ENCODE measurements at regions not wholly inside any gene's neighbourhood (a gene's known extent, or its start where the extent isn't known, plus 50 kb on each side); places are given as distances from the start of the nearest gene placed in this dataset.

GRCh38 chr2:468648-469336 is 180.9 kb upstream of the ALKAL2 start:
- Histone ChIP-seq H3K9me3 (no peaks in the 10 kb centered on the region), H3K27ac (no peak overlapping the region), H3K4me1 (no peaks in the 10 kb centered on the region), H3K27me3 (ENCODE audit: insufficient read depth in 3 of 3, low read length in 2 of 3) (peaks cover 0 to 36% (median 8%) of the 10 kb centered on the region in 3 donors), H3K4me3 (no peak overlapping the region), H3K36me3 (ENCODE audit: insufficient read depth in 1 of 2, low read depth in 1 of 2) (no peaks in the 10 kb centered on the region)
- no peak for ATAC-seq
- TF ChIP-seq, protein P1, sequence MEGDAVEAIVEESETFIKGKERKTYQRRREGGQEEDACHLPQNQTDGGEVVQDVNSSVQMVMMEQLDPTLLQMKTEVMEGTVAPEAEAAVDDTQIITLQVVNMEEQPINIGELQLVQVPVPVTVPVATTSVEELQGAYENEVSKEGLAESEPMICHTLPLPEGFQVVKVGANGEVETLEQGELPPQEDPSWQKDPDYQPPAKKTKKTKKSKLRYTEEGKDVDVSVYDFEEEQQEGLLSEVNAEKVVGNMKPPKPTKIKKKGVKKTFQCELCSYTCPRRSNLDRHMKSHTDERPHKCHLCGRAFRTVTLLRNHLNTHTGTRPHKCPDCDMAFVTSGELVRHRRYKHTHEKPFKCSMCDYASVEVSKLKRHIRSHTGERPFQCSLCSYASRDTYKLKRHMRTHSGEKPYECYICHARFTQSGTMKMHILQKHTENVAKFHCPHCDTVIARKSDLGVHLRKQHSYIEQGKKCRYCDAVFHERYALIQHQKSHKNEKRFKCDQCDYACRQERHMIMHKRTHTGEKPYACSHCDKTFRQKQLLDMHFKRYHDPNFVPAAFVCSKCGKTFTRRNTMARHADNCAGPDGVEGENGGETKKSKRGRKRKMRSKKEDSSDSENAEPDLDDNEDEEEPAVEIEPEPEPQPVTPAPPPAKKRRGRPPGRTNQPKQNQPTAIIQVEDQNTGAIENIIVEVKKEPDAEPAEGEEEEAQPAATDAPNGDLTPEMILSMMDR (IDR thresholded peaks at IDR 0.05) = no peak
- no peak for DNase-seq
- intact Hi-C loops (cut with DNase I) = no loop called here
- WGBS, 3 donors = 25 to 33% (median 29%) methylated on average over 28 to 29 of the region's 29 CpGs

DNA sequence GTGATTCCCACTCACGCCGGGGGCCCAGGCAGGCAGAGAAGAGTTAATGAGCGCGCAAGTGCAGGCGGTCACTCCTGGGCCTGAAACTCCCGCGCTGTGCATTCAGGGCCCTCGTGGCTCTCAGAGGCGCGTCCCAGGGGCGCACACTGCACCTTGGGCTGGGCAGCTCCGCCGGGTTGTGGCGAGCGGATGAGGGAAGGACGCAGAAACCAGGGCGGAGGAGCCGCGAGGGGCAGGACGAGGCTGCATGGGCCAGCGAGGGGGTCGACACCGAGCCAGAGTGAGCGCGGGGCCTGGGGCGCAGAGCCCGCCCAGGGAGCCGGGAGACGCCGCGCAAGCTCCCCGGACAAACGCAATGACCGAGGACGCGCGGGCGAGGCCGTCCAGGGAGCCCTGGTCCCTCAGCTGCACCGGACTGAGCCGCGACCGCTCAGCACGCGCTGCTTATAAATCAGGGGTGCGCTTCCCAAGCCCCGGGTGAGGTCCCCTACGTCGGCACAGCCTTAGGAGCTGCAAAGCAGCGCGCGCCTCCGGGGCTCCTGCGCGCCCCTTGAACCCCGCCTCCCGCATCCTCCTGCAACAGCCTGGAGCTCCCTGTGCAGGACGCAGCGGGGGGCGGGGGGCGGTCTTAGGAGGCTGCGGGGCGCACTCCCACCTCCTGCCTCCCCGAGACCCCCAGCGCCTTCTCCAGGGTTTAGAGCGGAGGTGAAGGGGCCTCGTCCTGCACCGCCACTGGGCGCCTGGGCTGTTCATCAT is 180.2 kb upstream of the ALKAL2 start:
- no peak overlapping the region for H3K4me3 ChIP-seq
- TF ChIP-seq, protein P1 (IDR thresholded peaks at IDR 0.05) = no peak

GRCh38 chr2:467543-467891 is 179.6 kb upstream of the ALKAL2 start:
- 43 to 54% (median 47%) methylated on average over 18 of the region's 18 CpGs for WGBS, 3 donors
- intact Hi-C loops (cut with DNase I) = no loop called here
- DNase-seq (no peak), ATAC-seq (no peak)
- Histone ChIP-seq H3K4me3 (no peak overlapping the region), H3K36me3 (ENCODE audit: insufficient read depth in 1 of 2, low read depth in 1 of 2) (no peaks in the 10 kb centered on the region), H3K4me1 (no peaks in the 10 kb centered on the region), H3K27ac (no peak overlapping the region), H3K9me3 (no peaks in the 10 kb centered on the region), H3K27me3 (ENCODE audit: insufficient read depth in 3 of 3, low read length in 2 of 3) (peaks cover 0 to 36% (median 8%) of the 10 kb centered on the region in 3 donors)
- TF ChIP-seq, protein P1 (IDR thresholded peaks at IDR 0.05) = no peak

More for the DNA sequence above, 180.2 kb upstream of the ALKAL2 start:
- intact Hi-C loops (cut with DNase I) = no loop called here
- no peaks in the 10 kb centered on the region for H3K4me1 ChIP-seq
- WGBS, 3 donors = 4 to 5% (median 4%) methylated on average over 57 to 69 of the region's 69 CpGs
- ATAC-seq = no peak
- H3K27me3 ChIP-seq (ENCODE audit: insufficient read depth in 3 of 3, low read length in 2 of 3) = peaks cover 0 to 36% (median 8%) of the 10 kb centered on the region in 3 donors
- H3K27ac ChIP-seq = no peak overlapping the region
- H3K9me3 ChIP-seq = no peaks in the 10 kb centered on the region
- no peaks in the 10 kb centered on the region for H3K36me3 ChIP-seq (ENCODE audit: insufficient read depth in 1 of 2, low read depth in 1 of 2)
- no peak for DNase-seq

GRCh38 chr2:467101-467500 is 179.2 kb upstream of the ALKAL2 start:
- 62 to 80% (median 65%) methylated on average over 15 of the region's 15 CpGs for WGBS, 3 donors
- intact Hi-C loops (cut with DNase I) = no loop called here

More at GRCh38 chr2:467101-467500, 179.2 kb upstream of the ALKAL2 start:
- ATAC-seq (no peak), DNase-seq (no peak)
- TF ChIP-seq, protein P1 (IDR thresholded peaks at IDR 0.05) = no peak
- H3K36me3 ChIP-seq (ENCODE audit: insufficient read depth in 1 of 2, low read depth in 1 of 2) = no peaks in the 10 kb centered on the region
- H3K27me3 ChIP-seq (ENCODE audit: insufficient read depth in 3 of 3, low read length in 2 of 3) = peaks cover 0 to 36% (median 8%) of the 10 kb centered on the region in 3 donors
- no peak overlapping the region for H3K4me3 ChIP-seq
- H3K27ac ChIP-seq = no peak overlapping the region
- H3K4me1 ChIP-seq = no peaks in the 10 kb centered on the region
- H3K9me3 ChIP-seq = no peaks in the 10 kb centered on the region
